ENCODE measurements at regions not wholly inside any gene's neighbourhood (a gene's known extent, or its start where the extent isn't known, plus 50 kb on each side); places are given as distances from the start of the nearest gene placed in this dataset.

DNA sequence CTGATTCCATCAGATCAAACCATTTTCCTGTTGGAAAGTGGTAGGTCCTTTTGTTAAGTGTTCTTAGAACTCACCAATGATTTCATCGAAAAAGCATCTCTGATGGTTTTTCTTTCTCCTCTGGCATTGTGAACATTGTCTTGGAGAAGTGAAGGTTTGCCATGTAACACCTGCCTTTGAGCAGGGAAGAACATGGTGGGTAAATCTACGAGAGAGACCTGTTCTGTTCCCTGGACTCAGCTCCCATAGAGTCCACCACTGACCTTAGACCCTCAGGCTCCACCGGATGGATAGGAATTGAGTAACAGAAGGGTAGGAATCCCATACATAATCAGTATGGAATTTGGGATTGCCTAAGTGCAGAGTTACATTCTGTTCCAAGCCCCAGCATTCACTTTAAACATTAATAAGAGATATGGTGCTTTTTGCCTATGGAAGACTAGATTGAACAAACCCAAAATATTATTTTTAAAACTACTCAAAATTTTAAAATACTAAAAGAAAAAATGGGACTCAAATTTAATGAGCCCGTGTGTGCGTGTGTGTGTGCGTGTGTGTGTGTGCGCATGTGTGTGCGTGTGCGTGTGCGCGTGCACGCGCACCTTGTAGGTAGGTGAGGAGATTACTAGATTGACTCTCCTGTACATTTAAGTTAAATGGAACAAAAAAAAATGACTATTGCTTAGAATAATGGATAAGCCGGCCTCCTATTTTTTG lies 92.0 kb downstream of the C9orf152 start:
- TF ChIP-seq ZNF274 (IDR thresholded peaks at IDR 0.05; ENCODE audit: low read depth, low read length) (no peak), YY1 (IDR thresholded peaks at IDR 0.05; ENCODE audit: insufficient read depth, insufficient read length) (no peak), SUZ12 (IDR thresholded peaks at IDR 0.05; ENCODE audit: extremely low read depth, insufficient read depth, insufficient read length) (no peak)

Data from NT2/D1 (cell line).